C4-2B (cell line): ENCODE measurements at regions not wholly inside any gene's neighbourhood (a gene's known extent, or its start where the extent isn't known, plus 50 kb on each side); places are given as distances from the start of the nearest gene placed in this dataset.

ENCODE experiments used
- CTCF ChIP-seq: fragments of 450-650 bp; conservative IDR thresholded peaks from 2 replicates; pipeline ENCODE4 v1.5.1; 2017; ENCODE audit warnings: mild to moderate bottlenecking
- ZFX ChIP-seq: fragments of 450-650 bp; IDR thresholded peaks from 2 replicates; pipeline ENCODE4 v1.6.1; 2017

DNA sequence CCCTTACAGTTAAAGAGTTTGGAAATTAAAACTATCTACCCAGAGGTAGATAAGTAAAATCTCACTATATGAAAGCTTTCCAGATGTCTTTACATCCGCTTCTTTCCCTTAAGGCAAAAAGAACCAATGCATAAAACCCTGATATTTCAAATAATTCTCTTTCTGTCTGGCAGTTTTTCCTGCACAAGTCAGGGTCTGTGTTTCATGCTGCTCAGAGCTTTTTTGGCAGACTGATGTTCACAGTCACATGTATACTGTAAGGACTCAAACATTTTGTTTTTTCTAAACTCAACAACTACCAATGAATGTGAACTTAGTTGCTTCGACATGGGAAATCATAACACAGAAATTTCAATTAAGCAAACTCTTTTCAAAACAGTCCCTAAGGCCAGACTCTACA, 988.4 kb downstream of the EPHA3 start:
- TF ChIP-seq CTCF (no peak), ZFX (no peak)
